BJ (cell line): ENCODE measurements at regions not wholly inside any gene's neighbourhood (a gene's known extent, or its start where the extent isn't known, plus 50 kb on each side); places are given as distances from the start of the nearest gene placed in this dataset.

Source experiments
- CTCF ChIA-PET: fragments of 350-600 bp; formaldehyde crosslinking; extraction: SDS; loops from one replicate; lab custom pipeline; 2021; ENCODE audit warnings: antibody characterized with exemption, inconsistent platforms; lab: Yijun Ruan, JAX
- POLR2A ChIA-PET: fragments of 300-600 bp; sonication (Branson Sonifier 250); formaldehyde crosslinking; extraction: SDS; loops from one replicate; lab custom pipeline; 2021; ENCODE audit warnings: antibody characterized with exemption; lab: Charles Lee
- DNase-seq: peaks from one replicate; pipeline ENCODE4 v3.0.0-alpha.2; 2011; ENCODE audit warnings: low read depth
- H3K27me3 ChIP-seq: 2 replicates; pipeline ENCODE4 v1.6.0; 2011; ENCODE audit warnings: low read length; ENCODE audit not compliant: control insufficient read depth, insufficient read depth
- H3K36me3 ChIP-seq: 2 replicates; pipeline ENCODE4 v1.5.1; 2011; ENCODE audit warnings: low read length; ENCODE audit not compliant: control insufficient read depth, insufficient read depth
- H3K4me3 ChIP-seq: 2 replicates; pipeline ENCODE4 v1.5.1; 2011; ENCODE audit warnings: low read depth, mild to moderate bottlenecking, control low read depth, low read length
- TF ChIP-seq, protein P1 (sequence below): IDR thresholded peaks from 2 replicates; pipeline ENCODE4 v1.5.1; 2011; ENCODE audit warnings: low read depth, mild to moderate bottlenecking, control low read depth, inconsistent platforms, low read length, moderate library complexity; ENCODE audit not compliant: insufficient read depth

DNA sequence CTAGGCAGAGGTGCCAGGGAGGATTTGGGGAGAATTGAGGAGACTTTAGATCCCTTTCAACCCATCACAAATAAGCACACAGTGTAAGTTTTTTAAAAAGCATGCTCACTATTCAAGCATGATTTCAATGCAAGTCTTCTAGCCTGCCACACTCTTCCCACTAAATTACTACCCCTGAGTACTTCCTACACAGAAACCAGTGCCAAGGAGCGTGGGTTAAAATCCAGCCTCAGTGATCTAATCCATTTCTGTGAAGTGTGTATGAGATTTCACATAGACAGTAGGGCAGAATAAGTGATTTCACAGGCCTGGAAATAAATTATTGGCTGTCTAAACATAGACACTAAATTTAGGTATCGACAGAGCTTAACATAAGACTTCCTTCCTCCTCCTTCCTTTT lies 142.9 kb upstream of the ATP1B1 start:
- H3K36me3 ChIP-seq: no peaks in the 10 kb centered on the region
- CTCF ChIA-PET: no interaction called here
- H3K27me3 ChIP-seq: no peaks in the 10 kb centered on the region; the same call in 1 of the 2 replicates
- TF ChIP-seq, protein P1, sequence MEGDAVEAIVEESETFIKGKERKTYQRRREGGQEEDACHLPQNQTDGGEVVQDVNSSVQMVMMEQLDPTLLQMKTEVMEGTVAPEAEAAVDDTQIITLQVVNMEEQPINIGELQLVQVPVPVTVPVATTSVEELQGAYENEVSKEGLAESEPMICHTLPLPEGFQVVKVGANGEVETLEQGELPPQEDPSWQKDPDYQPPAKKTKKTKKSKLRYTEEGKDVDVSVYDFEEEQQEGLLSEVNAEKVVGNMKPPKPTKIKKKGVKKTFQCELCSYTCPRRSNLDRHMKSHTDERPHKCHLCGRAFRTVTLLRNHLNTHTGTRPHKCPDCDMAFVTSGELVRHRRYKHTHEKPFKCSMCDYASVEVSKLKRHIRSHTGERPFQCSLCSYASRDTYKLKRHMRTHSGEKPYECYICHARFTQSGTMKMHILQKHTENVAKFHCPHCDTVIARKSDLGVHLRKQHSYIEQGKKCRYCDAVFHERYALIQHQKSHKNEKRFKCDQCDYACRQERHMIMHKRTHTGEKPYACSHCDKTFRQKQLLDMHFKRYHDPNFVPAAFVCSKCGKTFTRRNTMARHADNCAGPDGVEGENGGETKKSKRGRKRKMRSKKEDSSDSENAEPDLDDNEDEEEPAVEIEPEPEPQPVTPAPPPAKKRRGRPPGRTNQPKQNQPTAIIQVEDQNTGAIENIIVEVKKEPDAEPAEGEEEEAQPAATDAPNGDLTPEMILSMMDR: no peak
- POLR2A ChIA-PET: no interaction called here
- H3K4me3 ChIP-seq: no peak overlapping the region
- DNase-seq: no peak

DNA sequence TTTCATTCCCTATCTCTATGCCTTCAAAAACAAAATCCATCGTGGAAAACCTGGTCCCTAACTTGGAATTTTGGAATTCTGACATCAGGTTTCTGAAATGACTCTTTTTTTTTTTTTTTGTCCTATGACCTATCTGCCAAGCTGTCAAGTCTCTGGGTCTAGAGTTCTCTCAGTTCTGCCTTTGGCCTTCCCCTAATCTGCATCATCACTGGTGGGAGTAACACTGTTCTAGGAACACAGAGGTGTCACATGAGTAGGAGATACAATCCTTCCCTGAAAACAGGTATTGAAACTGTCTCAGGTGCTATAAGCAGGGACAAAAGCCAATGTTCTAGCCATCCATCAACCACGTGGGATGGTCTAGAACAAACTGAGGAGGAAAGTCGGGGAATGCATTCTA lies 142.0 kb upstream of the ATP1B1 start:
- H3K27me3 ChIP-seq: no peaks in the 10 kb centered on the region; the same call in 1 of the 2 replicates
- TF ChIP-seq, protein P1: no peak
- no peak overlapping the region for H3K4me3 ChIP-seq
- ChIA-PET CTCF (no interaction called here), POLR2A (no interaction called here)
- no peak for DNase-seq
- H3K36me3 ChIP-seq: no peaks in the 10 kb centered on the region

DNA sequence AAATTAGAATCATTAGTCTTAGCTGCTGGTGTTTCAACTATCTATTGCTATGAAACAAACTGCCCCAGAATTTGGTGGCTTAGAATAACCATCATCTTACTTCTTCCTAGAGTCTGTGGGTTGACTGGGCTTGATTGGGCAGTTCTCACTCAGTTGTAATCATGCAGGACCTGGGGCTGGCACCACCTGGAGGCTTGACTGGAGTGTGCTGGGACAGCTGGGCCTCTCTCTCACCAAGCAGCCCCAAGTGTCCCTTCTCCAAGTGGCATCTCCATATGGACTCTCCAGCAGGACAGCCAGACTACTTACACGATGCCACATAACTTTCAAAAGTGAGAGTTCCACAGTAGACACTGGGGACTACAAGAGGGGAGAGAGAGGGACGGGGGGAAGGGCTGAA lies 140.3 kb upstream of the ATP1B1 start:
- no peak for DNase-seq
- TF ChIP-seq, protein P1: no peak
- no peak overlapping the region for H3K4me3 ChIP-seq
- no peaks in the 10 kb centered on the region for H3K36me3 ChIP-seq
- CTCF ChIA-PET: no interaction called here
- POLR2A ChIA-PET: no interaction called here
- no peaks in the 10 kb centered on the region; the same call in 1 of the 2 replicates for H3K27me3 ChIP-seq

DNA sequence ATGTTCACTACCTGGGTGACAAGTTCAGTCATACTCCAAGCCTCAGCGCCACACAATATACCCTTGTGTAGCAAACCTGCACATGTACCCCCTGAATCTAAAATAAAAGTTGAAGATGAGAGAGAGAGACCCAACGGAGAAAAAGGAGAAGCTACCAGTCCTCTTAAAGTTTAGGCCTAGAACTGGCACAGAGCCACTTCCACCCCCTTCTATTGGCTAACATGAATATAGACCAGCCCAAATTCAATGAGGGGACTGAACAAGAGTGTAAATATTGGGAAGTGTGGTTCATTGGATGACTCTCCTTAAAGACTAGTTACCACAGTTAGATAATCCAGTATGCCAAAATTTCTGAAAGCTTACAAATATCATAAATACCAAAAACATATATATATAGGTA lies 139.9 kb upstream of the ATP1B1 start:
- TF ChIP-seq, protein P1: no peak
- Histone ChIP-seq H3K27me3 (no peaks in the 10 kb centered on the region; the same call in 1 of the 2 replicates), H3K36me3 (no peaks in the 10 kb centered on the region), H3K4me3 (no peak overlapping the region)
- ChIA-PET POLR2A (no interaction called here), CTCF (no interaction called here)
- no peak for DNase-seq

DNA sequence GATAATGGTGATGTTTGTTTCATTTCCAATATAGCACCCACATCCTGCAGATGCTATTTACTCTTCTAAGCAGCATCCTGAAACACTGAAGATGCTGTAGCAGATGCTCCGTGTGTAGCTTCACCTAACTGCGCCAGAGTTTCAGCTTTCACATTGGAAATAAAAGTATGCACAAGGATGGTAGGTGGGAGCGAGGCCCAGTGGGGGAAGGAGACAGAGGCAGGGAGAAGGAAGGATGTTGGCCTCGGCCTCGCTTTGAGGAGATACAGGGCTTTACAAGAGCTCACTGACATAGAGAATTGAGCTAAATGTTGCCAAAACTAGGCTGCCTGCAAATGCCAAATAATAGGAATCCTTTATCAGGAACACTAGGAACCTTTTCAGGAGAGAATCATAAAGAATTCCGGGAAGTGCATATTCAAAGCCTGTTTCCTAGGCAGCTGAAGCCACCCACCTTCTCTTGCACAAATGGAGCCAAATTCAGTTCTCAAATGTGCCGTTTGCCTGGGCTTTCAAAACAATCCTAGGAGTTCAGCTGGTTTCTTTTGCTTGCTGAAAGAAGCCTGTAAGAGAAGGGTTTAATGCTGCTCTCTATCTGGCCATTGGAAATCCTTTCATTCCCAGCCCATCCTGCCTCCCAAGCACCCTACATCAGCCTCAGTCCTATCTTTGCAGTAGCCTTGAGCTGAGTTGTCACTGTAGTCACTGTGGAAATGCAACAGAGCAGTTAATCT lies 135.4 kb upstream of the ATP1B1 start:
- TF ChIP-seq, protein P1: no peak
- H3K36me3 ChIP-seq: no peaks in the 10 kb centered on the region
- CTCF ChIA-PET: interaction anchor here (0.6 kb wide), 1 partner anchor 10 kb away, joined by 4 read pairs; no protein-coding TSS in a partner anchor
- DNase-seq: no peak
- POLR2A ChIA-PET: no interaction called here
- H3K4me3 ChIP-seq: no peak overlapping the region
- H3K27me3 ChIP-seq: no peaks in the 10 kb centered on the region
